H1 (cell line): ENCODE measurements at regions not wholly inside any gene's neighbourhood (a gene's known extent, or its start where the extent isn't known, plus 50 kb on each side); places are given as distances from the start of the nearest gene placed in this dataset.

Experiments
- CTCF ChIA-PET: fragments of 300-600 bp; sonication (Branson Sonifier 250); formaldehyde crosslinking; loops from one replicate; lab custom pipeline; 2021; ENCODE audit not compliant: partially characterized antibody; lab: Charles Lee
- POLR2A ChIA-PET: fragments of 300-600 bp; sonication (Branson Sonifier 250); formaldehyde crosslinking; loops from one replicate; lab custom pipeline; 2021; ENCODE audit warnings: inconsistent platforms; ENCODE audit not compliant: partially characterized antibody; lab: Charles Lee
- DNase-seq, 2 experiments: peaks; one replicate each; pipeline versions ENCODE4 v3.0.0 to v3.0.0-alpha.2; 2010 to 2022; ENCODE audit warnings: low spot score in 2 of 2, low read depth in 1 of 2, mixed read lengths in 1 of 2
- FAIRE-seq: peaks from 2 replicates; lab custom pipeline; 2011; peaks lifted over from hg19 to GRCh38; lab: Jason Lieb, UNC
- H2AFZ ChIP-seq: 2 replicates; pipeline ENCODE4 v1.8.1; 2012; ENCODE audit warnings: low read length, inconsistent platforms
- H2AK5ac ChIP-seq: 2 replicates; pipeline ENCODE4 v1.6.1; 2013; ENCODE audit warnings: low read depth, low read length
- H2BK120ac ChIP-seq: replicated peaks from 2 replicates; pipeline ENCODE3; 2013; ENCODE audit warnings: low read depth, low read length, inconsistent platforms
- H2BK12ac ChIP-seq: 2 replicates; pipeline ENCODE4 v1.6.1; 2013; ENCODE audit warnings: low read depth, low read length
- H2BK15ac ChIP-seq: 2 replicates; pipeline ENCODE4 v1.6.1; 2013; ENCODE audit warnings: low read length
- H2BK20ac ChIP-seq: 2 replicates; pipeline ENCODE4 v1.6.1; 2013; ENCODE audit warnings: low read length
- H2BK5ac ChIP-seq: 2 replicates; pipeline ENCODE4 v1.6.1; 2013; ENCODE audit warnings: low read depth, low read length
- H3K14ac ChIP-seq: 2 replicates; pipeline ENCODE4 v1.6.1; 2013; ENCODE audit warnings: inconsistent platforms; ENCODE audit not compliant: insufficient read length
- H3K18ac ChIP-seq: 2 replicates; pipeline ENCODE4 v1.6.1; 2013; ENCODE audit warnings: low read length; ENCODE audit errors: extremely low read depth
- H3K23ac ChIP-seq: 2 replicates; pipeline ENCODE4 v1.6.1; 2013; ENCODE audit warnings: inconsistent platforms; ENCODE audit not compliant: insufficient read length
- H3K23me2 ChIP-seq: 2 replicates; pipeline ENCODE4 v1.6.1; 2013; ENCODE audit warnings: low read depth, low read length
- H3K27ac ChIP-seq: 2 replicates; pipeline ENCODE4 v1.6.1; 2011; ENCODE audit warnings: low read depth, low read length, inconsistent platforms
- H3K27me3 ChIP-seq, 4 experiments: replicated peaks in 1 of 4; 1 replicate in 1 of 4; 2 replicates in 3 of 4; pipeline versions ENCODE4 v1.6.1 to v1.8.1; 2011 to 2013; ENCODE audit warnings: low read length in 3 of 4, mild to moderate bottlenecking in 3 of 4, inconsistent platforms in 2 of 4, mixed read lengths in 2 of 4, moderate library complexity in 1 of 4; ENCODE audit not compliant: control insufficient read depth in 3 of 4, insufficient read depth in 3 of 4; ENCODE audit errors: extremely low read depth in 1 of 4
- H3K36me3 ChIP-seq, 4 experiments: 2 replicates each; pipeline versions ENCODE4 v1.6.1 to v1.8.1; 2011 to 2013; ENCODE audit warnings: mild to moderate bottlenecking in 4 of 4, low read length in 3 of 4, moderate library complexity in 2 of 4, control low read depth in 1 of 4, inconsistent platforms in 1 of 4; ENCODE audit not compliant: insufficient read depth in 4 of 4, control insufficient read depth in 2 of 4
- H3K4ac ChIP-seq: replicated peaks from 2 replicates; pipeline ENCODE3; 2013; ENCODE audit warnings: low read length, low read depth, mixed read lengths, inconsistent platforms; ENCODE audit not compliant: insufficient read length
- H3K4me1 ChIP-seq, 4 experiments: replicated peaks in 1 of 4; 1 replicate in 1 of 4; 2 replicates in 3 of 4; pipeline versions ENCODE4 v1.6.1 to v1.8.1; 2011 to 2013; ENCODE audit warnings: low read length in 3 of 4, inconsistent platforms in 2 of 4, mixed read lengths in 1 of 4; ENCODE audit not compliant: insufficient read depth in 4 of 4, control insufficient read depth in 3 of 4
- H3K4me2 ChIP-seq, 2 experiments: 2 replicates each; pipeline versions ENCODE4 v1.6.1 to v1.8.1; 2011 to 2013; ENCODE audit warnings: low read depth in 2 of 2, low read length in 2 of 2, control low read depth in 1 of 2, inconsistent platforms in 1 of 2, mild to moderate bottlenecking in 1 of 2; ENCODE audit not compliant: insufficient read depth in 1 of 2
- H3K4me3 ChIP-seq, 4 experiments: fragments of 200-600, 300-600 bp in 1 of 4; sonication (generic), shearing (Covaris generic), sonication (Bioruptor Twin) in 1 of 4; 2 replicates each; pipeline versions ENCODE4 v1.5.1 to v1.8.1; 2011 to 2016; ENCODE audit warnings: low read length in 4 of 4, low read depth in 3 of 4, control low read depth in 2 of 4, inconsistent platforms in 2 of 4, mild to moderate bottlenecking in 2 of 4, mixed read lengths in 1 of 4, moderate library complexity in 1 of 4; ENCODE audit not compliant: insufficient read depth in 2 of 4; ENCODE audit errors: extremely low read depth in 1 of 4
- H3K56ac ChIP-seq: replicated peaks from 2 replicates; pipeline ENCODE3; 2013; ENCODE audit warnings: low read depth, mild to moderate bottlenecking, mixed read lengths, low read length, inconsistent platforms; ENCODE audit not compliant: insufficient read length
- H3K79me1 ChIP-seq: 2 replicates; pipeline ENCODE4 v1.6.1; 2013; ENCODE audit warnings: low read depth, low read length, control low read depth
- H3K79me2 ChIP-seq, 2 experiments: 2 replicates each; pipeline versions ENCODE4 v1.6.1 to v1.8.1; 2012 to 2013; ENCODE audit warnings: low read length in 2 of 2, mild to moderate bottlenecking in 2 of 2, inconsistent platforms in 1 of 2; ENCODE audit not compliant: insufficient read depth in 2 of 2, control insufficient read depth in 1 of 2
- H3K9ac ChIP-seq, 4 experiments: replicated peaks in 1 of 4; 1 replicate in 1 of 4; 2 replicates in 3 of 4; pipeline versions ENCODE4 v1.6.1 to v1.8.1; 2011 to 2013; ENCODE audit warnings: low read depth in 3 of 4, low read length in 3 of 4, control low read depth in 2 of 4, mild to moderate bottlenecking in 2 of 4, moderate library complexity in 2 of 4, inconsistent platforms in 1 of 4; ENCODE audit errors: extremely low read depth in 1 of 4
- H3K9me3 ChIP-seq, 2 experiments: 2 replicates each; pipeline versions ENCODE4 v1.6.1 to v1.8.1; 2012 to 2013; ENCODE audit warnings: mild to moderate bottlenecking in 2 of 2, moderate library complexity in 2 of 2, control low read depth in 1 of 2, inconsistent platforms in 1 of 2, low read depth in 1 of 2, low read length in 1 of 2, mixed read lengths in 1 of 2; ENCODE audit not compliant: insufficient read depth in 2 of 2
- H4K20me1 ChIP-seq, 2 experiments: replicated peaks in 1 of 2; 2 replicates each; pipeline versions ENCODE3 to v1.8.1; 2011 to 2013; ENCODE audit warnings: inconsistent platforms in 2 of 2, low read length in 2 of 2, mild to moderate bottlenecking in 1 of 2; ENCODE audit not compliant: insufficient read depth in 2 of 2, control insufficient read depth in 1 of 2
- H4K5ac ChIP-seq: 2 replicates; pipeline ENCODE4 v1.6.1; 2013; ENCODE audit warnings: low read length, low read depth, mixed read lengths, inconsistent platforms; ENCODE audit not compliant: insufficient read length
- H4K8ac ChIP-seq: 2 replicates; pipeline ENCODE4 v1.8.0; 2013; ENCODE audit warnings: mild to moderate bottlenecking, moderate library complexity, low read length, inconsistent platforms; ENCODE audit not compliant: insufficient read depth; ENCODE audit errors: extremely low read depth
- H4K91ac ChIP-seq: replicated peaks from 2 replicates; pipeline ENCODE3; 2013; ENCODE audit warnings: low read length, mixed read lengths, inconsistent platforms; ENCODE audit not compliant: insufficient read length
- ASH2L ChIP-seq: fragments of 200-600, 300-600 bp; sonication (generic); IDR thresholded peaks from one replicate; pipeline ENCODE4 v1.7.1; 2017; ENCODE audit warnings: low read length
- CHD2 ChIP-seq: IDR thresholded peaks from 2 replicates; pipeline ENCODE4 v1.6.1; 2012; ENCODE audit warnings: low read length, improper control_type of control experiment
- CTBP2 ChIP-seq: IDR thresholded peaks from 2 replicates; pipeline ENCODE4 v1.7.0; 2011; ENCODE audit warnings: borderline replicate concordance, mild to moderate bottlenecking, moderate library complexity, mixed read lengths, low read length; ENCODE audit not compliant: insufficient read depth, insufficient read length
- NRF1 ChIP-seq: IDR thresholded peaks from 2 replicates; pipeline ENCODE4 v1.6.1; 2011; ENCODE audit warnings: mild to moderate bottlenecking, low read depth, low read length, improper control_type of control experiment
- RXRA ChIP-seq: IDR thresholded peaks from 2 replicates; pipeline ENCODE4 v1.6.1; 2011; ENCODE audit warnings: low read depth, mild to moderate bottlenecking, low read length, moderate library complexity; ENCODE audit not compliant: insufficient read depth
- TAF1 ChIP-seq: IDR thresholded peaks from 2 replicates; pipeline ENCODE4 v1.6.1; 2011; ENCODE audit warnings: mild to moderate bottlenecking, low read depth, low read length
- ZNF274 ChIP-seq: IDR thresholded peaks from 2 replicates; pipeline ENCODE4 v1.7.0; 2012; ENCODE audit warnings: low read length, borderline replicate concordance; ENCODE audit errors: extremely low read depth
- WGBS, 2 experiments: shearing (Covaris generic) in 1 of 2; methylation state at CpG; one replicate each; pipeline versions ENCODE4 v1.1.6 to v1.1.7; 2013 to 2015; ENCODE audit warnings: low lambda C conversion rate in 2 of 2, mixed read lengths in 2 of 2, inconsistent platforms in 1 of 2, low coverage in 1 of 2, missing lambda C conversion rate in 1 of 2; ENCODE audit not compliant: insufficient replicate concordance in 2 of 2, insufficient coverage in 1 of 2, insufficient read length in 1 of 2; ENCODE audit errors: extremely low coverage in 1 of 2, missing lambda C conversion rate in 1 of 2; 5-methylcytosine and 5-hydroxymethylcytosine counted together
- TF ChIP-seq, protein P1 (sequence below): IDR thresholded peaks from 2 replicates; pipeline ENCODE4 v1.6.1; 2012; ENCODE audit warnings: low read length, inconsistent platforms

DNA sequence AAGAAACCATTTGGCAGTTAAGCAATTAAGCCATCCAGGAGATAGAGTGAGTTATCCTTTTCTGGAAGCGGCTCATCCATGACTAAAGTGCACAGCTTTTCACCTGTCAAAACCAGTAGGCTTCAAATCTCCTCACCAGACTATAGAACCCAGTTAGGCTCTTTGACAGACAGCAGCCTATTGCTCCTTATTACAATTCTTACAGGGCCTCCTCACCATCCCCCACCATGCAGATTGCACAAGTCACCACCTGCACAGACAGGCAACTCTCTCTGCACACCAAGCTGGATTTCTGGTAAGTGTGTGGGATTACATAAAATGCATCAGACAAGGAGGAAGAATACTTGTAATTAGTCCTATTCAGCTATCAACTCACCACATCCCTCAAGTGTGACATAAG lies 301.6 kb downstream of the SNX13 start:
- POLR2A ChIA-PET: no interaction called here
- Histone ChIP-seq H2AK5ac (no peak overlapping the region), H3K56ac (no peak overlapping the region), H3K23ac (no peak overlapping the region), H3K4ac (no peak overlapping the region)
- no peak for DNase-seq
- no peak for TF ChIP-seq ASH2L
- no peak for TF ChIP-seq NRF1
- TF ChIP-seq, protein P1, sequence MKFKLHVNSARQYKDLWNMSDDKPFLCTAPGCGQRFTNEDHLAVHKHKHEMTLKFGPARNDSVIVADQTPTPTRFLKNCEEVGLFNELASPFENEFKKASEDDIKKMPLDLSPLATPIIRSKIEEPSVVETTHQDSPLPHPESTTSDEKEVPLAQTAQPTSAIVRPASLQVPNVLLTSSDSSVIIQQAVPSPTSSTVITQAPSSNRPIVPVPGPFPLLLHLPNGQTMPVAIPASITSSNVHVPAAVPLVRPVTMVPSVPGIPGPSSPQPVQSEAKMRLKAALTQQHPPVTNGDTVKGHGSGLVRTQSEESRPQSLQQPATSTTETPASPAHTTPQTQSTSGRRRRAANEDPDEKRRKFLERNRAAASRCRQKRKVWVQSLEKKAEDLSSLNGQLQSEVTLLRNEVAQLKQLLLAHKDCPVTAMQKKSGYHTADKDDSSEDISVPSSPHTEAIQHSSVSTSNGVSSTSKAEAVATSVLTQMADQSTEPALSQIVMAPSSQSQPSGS: no peak
- no peak for TF ChIP-seq CTBP2
- TF ChIP-seq ZNF274: no peak
- no peak for TF ChIP-seq TAF1
- TF ChIP-seq RXRA: no peak
- TF ChIP-seq CHD2: no peak
- TF ChIP-seq, all 59 proteins: peak for 0
- Histone ChIP-seq H3K27me3 (no peaks in the 10 kb centered on the region), H2BK15ac (no peak overlapping the region), H4K91ac (no peak overlapping the region), H4K5ac (no peak overlapping the region), H3K79me1 (no peaks in the 10 kb centered on the region), H2AFZ (no peak overlapping the region), H3K23me2 (no peaks in the 10 kb centered on the region), H3K9me3 (peaks cover 0 to under 1% of the 10 kb centered on the region in 2 experiments; a peak in 1 of 4 replicates), H3K18ac (no peak overlapping the region), H2BK12ac (no peak overlapping the region), H2BK120ac (no peak overlapping the region), H3K27ac (no peak overlapping the region), H2BK5ac (no peak overlapping the region), H4K8ac (no peak overlapping the region), H3K36me3 (no peaks in the 10 kb centered on the region), H3K14ac (no peak overlapping the region), H4K20me1 (no peaks in the 10 kb centered on the region), H3K4me2 (no peak overlapping the region), H3K4me3 (no peak overlapping the region), H2BK20ac (no peak overlapping the region), H3K79me2 (no peaks in the 10 kb centered on the region), H3K9ac (no peak overlapping the region), H3K4me1 (no peaks in the 10 kb centered on the region; a peak in 1 of 7 replicates)
- WGBS, 2 experiments: 92% methylated on average over 1 of the region's 1 CpG; no CpG with 5 or more reads in 1 of the 2 experiments
- no peak for FAIRE-seq
- CTCF ChIA-PET: interaction anchor here (0.7 to 1.0 kb wide), 3 partner anchors 630 to 771 kb away, joined by 3 read pairs; no protein-coding TSS in a partner anchor
